ENCODE measurements at regions not wholly inside any gene's neighbourhood (a gene's known extent, or its start where the extent isn't known, plus 50 kb on each side); places are given as distances from the start of the nearest gene placed in this dataset.
"Not testable (repeated sequence)": the region's sequence is repeated elsewhere in the genome, so short reads cannot be mapped to it uniquely, and the experiment has no call there.

DNA sequence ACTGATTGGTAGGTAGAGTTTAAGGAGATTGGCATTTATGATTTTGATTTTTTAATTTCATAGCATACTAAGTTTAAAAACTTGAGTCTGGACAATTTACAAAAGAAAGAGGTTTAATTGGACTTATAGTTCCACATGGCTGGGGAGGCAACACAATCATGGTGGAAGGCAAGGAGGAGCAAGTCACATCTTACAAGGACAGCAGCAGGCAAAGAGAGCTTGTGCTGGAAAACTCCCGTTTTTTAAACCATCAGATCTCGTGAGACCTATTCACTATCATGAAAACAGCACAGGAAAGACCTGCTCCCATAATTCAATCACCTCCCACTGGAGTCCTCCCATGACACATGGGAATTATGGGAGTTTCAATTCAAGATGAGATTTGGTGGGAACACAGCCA, 630.9 kb upstream of the NR2F2 start:
- Histone ChIP-seq H3K4me3 (no peak overlapping the region), H3K4me1 (ENCODE audit: insufficient read depth) (no peaks in the 10 kb centered on the region), H3F3A (replicated peaks; ENCODE audit: low read depth) (no peaks in the 10 kb centered on the region), H2AFZ (no peak overlapping the region), H3K79me2 (replicated peaks; ENCODE audit: insufficient read depth) (no peaks in the 10 kb centered on the region), H3K36me3 (ENCODE audit: insufficient read depth) (peaks cover 8% of the 10 kb centered on the region; the same call in 1 of the 2 replicates), H3K9me2 (ENCODE audit: insufficient read depth) (no peaks in the 10 kb centered on the region; the same call in 1 of the 2 replicates), H3K27me3 (ENCODE audit: insufficient read depth) (no peaks in the 10 kb centered on the region), H4K20me1 (replicated peaks; ENCODE audit: insufficient read depth) (no peaks in the 10 kb centered on the region), H3K4me2 (no peak overlapping the region), H3K27ac (ENCODE audit: low read depth) (no peak overlapping the region)
- no peak for ATAC-seq
- Mint-ChIP-seq H3K27me3 (ENCODE audit: insufficient read depth, low read depth, poor library complexity) (peaks cover 3% of the 10 kb centered on the region), H3K27ac (no peak overlapping the region), H3K9me3 (peaks cover 57% of the 10 kb centered on the region), H3K4me1 (no peaks in the 10 kb centered on the region), H3K36me3 (ENCODE audit: low read depth) (peaks cover 42% of the 10 kb centered on the region), H3K4me3 (no peak overlapping the region)
- TF ChIP-seq EZH2phosphoT487 (IDR thresholded peaks at IDR 0.05; ENCODE audit: unreplicated experiment) (no peak), POLR2AphosphoS5 (IDR thresholded peaks at IDR 0.05; ENCODE audit: low read depth) (no peak)
- TF ChIP-seq, protein P1, sequence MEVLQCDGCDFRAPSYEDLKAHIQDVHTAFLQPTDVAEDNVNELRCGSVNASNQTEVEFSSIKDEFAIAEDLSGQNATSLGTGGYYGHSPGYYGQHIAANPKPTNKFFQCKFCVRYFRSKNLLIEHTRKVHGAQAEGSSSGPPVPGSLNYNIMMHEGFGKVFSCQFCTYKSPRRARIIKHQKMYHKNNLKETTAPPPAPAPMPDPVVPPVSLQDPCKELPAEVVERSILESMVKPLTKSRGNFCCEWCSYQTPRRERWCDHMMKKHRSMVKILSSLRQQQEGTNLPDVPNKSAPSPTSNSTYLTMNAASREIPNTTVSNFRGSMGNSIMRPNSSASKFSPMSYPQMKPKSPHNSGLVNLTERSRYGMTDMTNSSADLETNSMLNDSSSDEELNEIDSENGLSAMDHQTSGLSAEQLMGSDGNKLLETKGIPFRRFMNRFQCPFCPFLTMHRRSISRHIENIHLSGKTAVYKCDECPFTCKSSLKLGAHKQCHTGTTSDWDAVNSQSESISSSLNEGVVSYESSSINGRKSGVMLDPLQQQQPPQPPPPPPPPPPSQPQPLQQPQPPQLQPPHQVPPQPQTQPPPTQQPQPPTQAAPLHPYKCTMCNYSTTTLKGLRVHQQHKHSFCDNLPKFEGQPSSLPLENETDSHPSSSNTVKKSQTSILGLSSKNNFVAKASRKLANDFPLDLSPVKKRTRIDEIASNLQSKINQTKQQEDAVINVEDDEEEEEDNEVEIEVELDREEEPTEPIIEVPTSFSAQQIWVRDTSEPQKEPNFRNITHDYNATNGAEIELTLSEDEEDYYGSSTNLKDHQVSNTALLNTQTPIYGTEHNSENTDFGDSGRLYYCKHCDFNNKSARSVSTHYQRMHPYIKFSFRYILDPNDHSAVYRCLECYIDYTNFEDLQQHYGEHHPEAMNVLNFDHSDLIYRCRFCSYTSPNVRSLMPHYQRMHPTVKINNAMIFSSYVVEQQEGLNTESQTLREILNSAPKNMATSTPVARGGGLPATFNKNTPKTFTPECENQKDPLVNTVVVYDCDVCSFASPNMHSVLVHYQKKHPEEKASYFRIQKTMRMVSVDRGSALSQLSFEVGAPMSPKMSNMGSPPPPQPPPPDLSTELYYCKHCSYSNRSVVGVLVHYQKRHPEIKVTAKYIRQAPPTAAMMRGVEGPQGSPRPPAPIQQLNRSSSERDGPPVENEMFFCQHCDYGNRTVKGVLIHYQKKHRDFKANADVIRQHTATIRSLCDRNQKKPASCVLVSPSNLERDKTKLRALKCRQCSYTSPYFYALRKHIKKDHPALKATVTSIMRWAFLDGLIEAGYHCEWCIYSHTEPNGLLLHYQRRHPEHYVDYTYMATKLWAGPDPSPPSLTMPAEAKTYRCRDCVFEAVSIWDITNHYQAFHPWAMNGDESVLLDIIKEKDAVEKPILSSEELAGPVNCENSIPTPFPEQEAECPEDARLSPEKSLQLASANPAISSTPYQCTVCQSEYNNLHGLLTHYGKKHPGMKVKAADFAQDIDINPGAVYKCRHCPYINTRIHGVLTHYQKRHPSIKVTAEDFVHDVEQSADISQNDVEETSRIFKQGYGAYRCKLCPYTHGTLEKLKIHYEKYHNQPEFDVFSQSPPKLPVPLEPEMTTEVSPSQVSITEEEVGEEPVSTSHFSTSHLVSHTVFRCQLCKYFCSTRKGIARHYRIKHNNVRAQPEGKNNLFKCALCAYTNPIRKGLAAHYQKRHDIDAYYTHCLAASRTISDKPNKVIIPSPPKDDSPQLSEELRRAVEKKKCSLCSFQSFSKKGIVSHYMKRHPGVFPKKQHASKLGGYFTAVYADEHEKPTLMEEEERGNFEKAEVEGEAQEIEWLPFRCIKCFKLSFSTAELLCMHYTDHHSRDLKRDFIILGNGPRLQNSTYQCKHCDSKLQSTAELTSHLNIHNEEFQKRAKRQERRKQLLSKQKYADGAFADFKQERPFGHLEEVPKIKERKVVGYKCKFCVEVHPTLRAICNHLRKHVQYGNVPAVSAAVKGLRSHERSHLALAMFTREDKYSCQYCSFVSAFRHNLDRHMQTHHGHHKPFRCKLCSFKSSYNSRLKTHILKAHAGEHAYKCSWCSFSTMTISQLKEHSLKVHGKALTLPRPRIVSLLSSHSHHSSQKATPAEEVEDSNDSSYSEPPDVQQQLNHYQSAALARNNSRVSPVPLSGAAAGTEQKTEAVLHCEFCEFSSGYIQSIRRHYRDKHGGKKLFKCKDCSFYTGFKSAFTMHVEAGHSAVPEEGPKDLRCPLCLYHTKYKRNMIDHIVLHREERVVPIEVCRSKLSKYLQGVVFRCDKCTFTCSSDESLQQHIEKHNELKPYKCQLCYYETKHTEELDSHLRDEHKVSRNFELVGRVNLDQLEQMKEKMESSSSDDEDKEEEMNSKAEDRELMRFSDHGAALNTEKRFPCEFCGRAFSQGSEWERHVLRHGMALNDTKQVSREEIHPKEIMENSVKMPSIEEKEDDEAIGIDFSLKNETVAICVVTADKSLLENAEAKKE (CRISPR knock-in tag; IDR thresholded peaks at IDR 0.05) = no peak
- TF ChIP-seq, protein P2, sequence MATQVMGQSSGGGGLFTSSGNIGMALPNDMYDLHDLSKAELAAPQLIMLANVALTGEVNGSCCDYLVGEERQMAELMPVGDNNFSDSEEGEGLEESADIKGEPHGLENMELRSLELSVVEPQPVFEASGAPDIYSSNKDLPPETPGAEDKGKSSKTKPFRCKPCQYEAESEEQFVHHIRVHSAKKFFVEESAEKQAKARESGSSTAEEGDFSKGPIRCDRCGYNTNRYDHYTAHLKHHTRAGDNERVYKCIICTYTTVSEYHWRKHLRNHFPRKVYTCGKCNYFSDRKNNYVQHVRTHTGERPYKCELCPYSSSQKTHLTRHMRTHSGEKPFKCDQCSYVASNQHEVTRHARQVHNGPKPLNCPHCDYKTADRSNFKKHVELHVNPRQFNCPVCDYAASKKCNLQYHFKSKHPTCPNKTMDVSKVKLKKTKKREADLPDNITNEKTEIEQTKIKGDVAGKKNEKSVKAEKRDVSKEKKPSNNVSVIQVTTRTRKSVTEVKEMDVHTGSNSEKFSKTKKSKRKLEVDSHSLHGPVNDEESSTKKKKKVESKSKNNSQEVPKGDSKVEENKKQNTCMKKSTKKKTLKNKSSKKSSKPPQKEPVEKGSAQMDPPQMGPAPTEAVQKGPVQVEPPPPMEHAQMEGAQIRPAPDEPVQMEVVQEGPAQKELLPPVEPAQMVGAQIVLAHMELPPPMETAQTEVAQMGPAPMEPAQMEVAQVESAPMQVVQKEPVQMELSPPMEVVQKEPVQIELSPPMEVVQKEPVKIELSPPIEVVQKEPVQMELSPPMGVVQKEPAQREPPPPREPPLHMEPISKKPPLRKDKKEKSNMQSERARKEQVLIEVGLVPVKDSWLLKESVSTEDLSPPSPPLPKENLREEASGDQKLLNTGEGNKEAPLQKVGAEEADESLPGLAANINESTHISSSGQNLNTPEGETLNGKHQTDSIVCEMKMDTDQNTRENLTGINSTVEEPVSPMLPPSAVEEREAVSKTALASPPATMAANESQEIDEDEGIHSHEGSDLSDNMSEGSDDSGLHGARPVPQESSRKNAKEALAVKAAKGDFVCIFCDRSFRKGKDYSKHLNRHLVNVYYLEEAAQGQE (IDR thresholded peaks at IDR 0.05; ENCODE audit: unreplicated experiment) = no peak
- DNase-seq (ENCODE audit: low spot score) = no peak

DNA sequence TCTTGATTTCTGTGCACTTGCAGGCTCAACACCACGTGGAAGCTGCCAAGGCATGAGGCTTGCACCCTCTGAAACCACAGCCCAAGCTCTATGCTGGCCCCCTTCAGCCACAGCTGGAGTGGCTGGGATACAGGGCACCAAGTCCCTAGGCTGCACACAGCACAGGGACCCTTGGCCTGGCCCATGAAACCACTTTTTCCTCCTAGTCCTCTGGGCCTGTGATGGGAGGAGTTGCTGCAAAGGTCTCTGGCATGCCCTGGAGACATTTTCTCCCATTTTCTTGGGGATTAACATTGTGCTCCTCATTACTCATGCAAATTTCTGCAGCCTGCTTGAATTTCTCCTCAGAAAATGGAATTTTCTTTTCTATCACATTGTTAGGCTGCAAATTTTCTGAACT, 629.8 kb upstream of the NR2F2 start:
- not testable (repeated sequence) for H3K4me1 Mint-ChIP-seq; H3F3A ChIP-seq (replicated peaks; ENCODE audit: low read depth)

More for the DNA sequence above, 629.8 kb upstream of the NR2F2 start:
- ATAC-seq; H4K20me1 ChIP-seq (replicated peaks; ENCODE audit: insufficient read depth); H3K79me2 ChIP-seq (replicated peaks; ENCODE audit: insufficient read depth); H3K4me1 ChIP-seq (ENCODE audit: insufficient read depth); H3K36me3 ChIP-seq (ENCODE audit: insufficient read depth); H3K9me2 ChIP-seq (ENCODE audit: insufficient read depth); DNase-seq (ENCODE audit: low spot score); H3K27ac Mint-ChIP-seq; H3K27me3 Mint-ChIP-seq (ENCODE audit: insufficient read depth, low read depth, poor library complexity); H3K4me3 ChIP-seq; H3K27me3 ChIP-seq (ENCODE audit: insufficient read depth); H2AFZ ChIP-seq; H3K4me3 Mint-ChIP-seq; H3K27ac ChIP-seq (ENCODE audit: low read depth); H3K4me2 ChIP-seq: not testable (repeated sequence)
- Mint-ChIP-seq H3K9me3 (peaks cover 54% of the 10 kb centered on the region), H3K36me3 (ENCODE audit: low read depth) (peaks cover 42% of the 10 kb centered on the region)
